HG02798 (cell line): ENCODE measurements at regions not wholly inside any gene's neighbourhood (a gene's known extent, or its start where the extent isn't known, plus 50 kb on each side); places are given as distances from the start of the nearest gene placed in this dataset.
"Not testable (repeated sequence)": the region's sequence is repeated elsewhere in the genome, so short reads cannot be mapped to it uniquely, and the experiment has no call there.

Experiments
- ATAC-seq: cut with Tn5 transposase; IDR thresholded peaks from one replicate; pipeline ENCODE4 v1.9.1; 2021; ENCODE audit warnings: mild to moderate bottlenecking; ENCODE audit not compliant: unreplicated experiment, poor library complexity

- no peak for ATAC-seq
Observed at GRCh38 chr5:166185185-166185584, 2106.3 kb upstream of the WWC1 start.

GRCh38 chr5:166188501-166189325 is 2102.7 kb upstream of the WWC1 start:
- ATAC-seq = no peak

GRCh38 chr5:166192696-166193095 is 2098.7 kb upstream of the WWC1 start:
- ATAC-seq = no peak

- ATAC-seq = no peak
Observed at GRCh38 chr5:166195981-166196380, 2095.5 kb upstream of the WWC1 start.

GRCh38 chr5:166200532-166200931 is 2090.9 kb upstream of the WWC1 start:
- no peak for ATAC-seq

- ATAC-seq = no peak
Observed at GRCh38 chr5:166211640-166212039, 2079.8 kb upstream of the WWC1 start.

GRCh38 chr5:166236327-166236726 is 2055.1 kb upstream of the WWC1 start:
- ATAC-seq = no peak

- ATAC-seq = no peak
Observed at GRCh38 chr5:166240705-166241104, 2050.7 kb upstream of the WWC1 start.

- no peak for ATAC-seq
Observed at GRCh38 chr5:166245556-166245955, 2045.9 kb upstream of the WWC1 start.

GRCh38 chr5:166251786-166252185 is 2039.7 kb upstream of the WWC1 start:
- ATAC-seq = no peak

GRCh38 chr5:166257661-166258060 is 2033.8 kb upstream of the WWC1 start:
- no peak for ATAC-seq

- no peak for ATAC-seq
Observed at GRCh38 chr5:166262395-166262794, 2029.0 kb upstream of the WWC1 start.

GRCh38 chr5:166267907-166268306 is 2023.5 kb upstream of the WWC1 start:
- ATAC-seq = no peak

GRCh38 chr5:166270712-166271111 is 2020.7 kb upstream of the WWC1 start:
- no peak for ATAC-seq

GRCh38 chr5:166276006-166276405 is 2015.4 kb upstream of the WWC1 start:
- no peak for ATAC-seq

GRCh38 chr5:166279828-166280227 is 2011.6 kb upstream of the WWC1 start:
- ATAC-seq = no peak

GRCh38 chr5:166281433-166281832 is 2010.0 kb upstream of the WWC1 start:
- ATAC-seq = no peak

- no peak for ATAC-seq
Observed at GRCh38 chr5:166282939-166283338, 2008.5 kb upstream of the WWC1 start.

GRCh38 chr5:166285361-166285760 is 2006.1 kb upstream of the WWC1 start:
- no peak for ATAC-seq

- ATAC-seq = no peak
Observed at GRCh38 chr5:166286832-166287231, 2004.6 kb upstream of the WWC1 start.

GRCh38 chr5:166287866-166288265 is 2003.6 kb upstream of the WWC1 start:
- ATAC-seq = no peak

GRCh38 chr5:166291800-166292199 is 1999.6 kb upstream of the WWC1 start:
- ATAC-seq = not testable (repeated sequence)
